ENCODE measurements at regions not wholly inside any gene's neighbourhood (a gene's known extent, or its start where the extent isn't known, plus 50 kb on each side); places are given as distances from the start of the nearest gene placed in this dataset.

GRCh38 chr1:234756066-234756774 lies 146.2 kb upstream of the IRF2BP2 start:
- ChIA-PET POLR2A (interaction anchor here (1.7 kb wide), 1 partner anchor 9 kb away, joined by 4 read pairs; no protein-coding TSS in a partner anchor), CTCF (no interaction called here)
- Mint-ChIP-seq H3K4me1 (peaks cover 2% of the 10 kb centered on the region), H3K4me3 (no peak overlapping the region), H3K9me3 (ENCODE audit: insufficient read depth) (no peaks in the 10 kb centered on the region), H3K27ac (no peak overlapping the region), H3K27me3 (no peaks in the 10 kb centered on the region)
- ATAC-seq (ENCODE audit: low read depth) (no peak), DNase-seq (no peak)
- H3K79me2 ChIP-seq (ENCODE audit: control insufficient read depth, insufficient read depth, low read length) = no peaks in the 10 kb centered on the region
- no peaks in the 10 kb centered on the region for H3K27me3 ChIP-seq (replicated peaks in 1 of 4; ENCODE audit: control extremely low read depth in 1 of 4, control insufficient read depth in 3 of 4, insufficient read depth in 4 of 4, low read length in 3 of 4)
- H3K4me3 ChIP-seq (ENCODE audit: control extremely low read depth in 1 of 5, extremely low read depth in 1 of 5, insufficient read depth in 1 of 5, low read depth in 2 of 5, low read length in 4 of 5) = no peak overlapping the region
- H3K9me3 ChIP-seq (ENCODE audit: control extremely low read depth in 1 of 3, control insufficient read depth in 2 of 3, insufficient read depth in 1 of 3, low read length in 2 of 3) = no peaks in the 10 kb centered on the region
- no peak overlapping the region for H2AFZ ChIP-seq (ENCODE audit: insufficient read depth, low read depth, low read length, poor library complexity, severe bottlenecking)
- WGBS (ENCODE audit: insufficient coverage) = 100% methylated on average over 4 of the region's 13 CpGs
- H3K4me1 ChIP-seq (ENCODE audit: control insufficient read depth in 2 of 2, insufficient read depth in 2 of 2, low read length in 2 of 2) = no peaks in the 10 kb centered on the region
- H3K36me3 ChIP-seq (replicated peaks in 1 of 2; ENCODE audit: control extremely low read depth in 1 of 2, control insufficient read depth in 1 of 2, extremely low read depth in 1 of 2, insufficient read depth in 2 of 2, low read length in 1 of 2) = no peaks in the 10 kb centered on the region
- TF ChIP-seq EZH2 (IDR thresholded peaks at IDR 0.05; ENCODE audit: borderline replicate concordance, insufficient read depth, low read depth, low read length, poor library complexity, severe bottlenecking) (no peak), CTCF (IDR thresholded peaks at IDR 0.05) (no peak)
- no peak overlapping the region for H3K4me2 ChIP-seq (replicated peaks; ENCODE audit: low read depth, low read length, poor library complexity, severe bottlenecking)
- H3K9ac ChIP-seq (ENCODE audit: low read length) = no peak overlapping the region
- intact Hi-C loops (cut with micrococcal nuclease) = no loop called here
- H3K27ac ChIP-seq (ENCODE audit: low read length in 2 of 2) = no peak overlapping the region
- no peaks in the 10 kb centered on the region for H4K20me1 ChIP-seq (ENCODE audit: control insufficient read depth, insufficient read depth, low read length, poor library complexity, severe bottlenecking)

GRCh38 chr1:234755449-234755863 lies 145.5 kb upstream of the IRF2BP2 start:
- H3K36me3 ChIP-seq (replicated peaks in 1 of 2; ENCODE audit: control extremely low read depth in 1 of 2, control insufficient read depth in 1 of 2, extremely low read depth in 1 of 2, insufficient read depth in 2 of 2, low read length in 1 of 2) = no peaks in the 10 kb centered on the region
- ChIA-PET CTCF (interaction anchor here (1.2 kb wide), 1 partner anchor 9 kb away, joined by 3 read pairs; no protein-coding TSS in a partner anchor), POLR2A (interaction anchor here (0.6 kb wide), 1 partner anchor 79 kb away, joined by 5 read pairs; no protein-coding TSS in a partner anchor)
- ATAC-seq (ENCODE audit: low read depth) (no peak), DNase-seq (no peak)
- H2AFZ ChIP-seq (ENCODE audit: insufficient read depth, low read depth, low read length, poor library complexity, severe bottlenecking) = no peak overlapping the region
- H3K27ac ChIP-seq (ENCODE audit: low read length in 2 of 2) = no peak overlapping the region
- Mint-ChIP-seq H3K9me3 (ENCODE audit: insufficient read depth) (no peaks in the 10 kb centered on the region), H3K4me3 (no peak overlapping the region), H3K27ac (no peak overlapping the region), H3K4me1 (peaks cover 2% of the 10 kb centered on the region), H3K27me3 (no peaks in the 10 kb centered on the region)
- H3K4me1 ChIP-seq (ENCODE audit: control insufficient read depth in 2 of 2, insufficient read depth in 2 of 2, low read length in 2 of 2) = no peaks in the 10 kb centered on the region
- no peaks in the 10 kb centered on the region for H3K79me2 ChIP-seq (ENCODE audit: control insufficient read depth, insufficient read depth, low read length)
- no peak overlapping the region for H3K9ac ChIP-seq (ENCODE audit: low read length)
- H3K27me3 ChIP-seq (replicated peaks in 1 of 4; ENCODE audit: control extremely low read depth in 1 of 4, control insufficient read depth in 3 of 4, insufficient read depth in 4 of 4, low read length in 3 of 4) = no peaks in the 10 kb centered on the region
- 93% methylated on average over 7 of the region's 8 CpGs for WGBS (ENCODE audit: insufficient coverage)
- intact Hi-C loops (cut with micrococcal nuclease) = no loop called here
- no peak overlapping the region for H3K4me3 ChIP-seq (ENCODE audit: control extremely low read depth in 1 of 5, extremely low read depth in 1 of 5, insufficient read depth in 1 of 5, low read depth in 2 of 5, low read length in 4 of 5)
- H4K20me1 ChIP-seq (ENCODE audit: control insufficient read depth, insufficient read depth, low read length, poor library complexity, severe bottlenecking) = no peaks in the 10 kb centered on the region
- TF ChIP-seq EZH2 (IDR thresholded peaks at IDR 0.05; ENCODE audit: borderline replicate concordance, insufficient read depth, low read depth, low read length, poor library complexity, severe bottlenecking) (no peak), CTCF (IDR thresholded peaks at IDR 0.05) (no peak)
- H3K4me2 ChIP-seq (replicated peaks; ENCODE audit: low read depth, low read length, poor library complexity, severe bottlenecking) = no peak overlapping the region
- no peaks in the 10 kb centered on the region for H3K9me3 ChIP-seq (ENCODE audit: control extremely low read depth in 1 of 3, control insufficient read depth in 2 of 3, insufficient read depth in 1 of 3, low read length in 2 of 3)
